GM19467 (cell line): ENCODE measurements at regions not wholly inside any gene's neighbourhood (a gene's known extent, or its start where the extent isn't known, plus 50 kb on each side); places are given as distances from the start of the nearest gene placed in this dataset.
A peak's percentile ranks its signal among the peaks of the same experiment; 100 is the strongest.
"Not testable (repeated sequence)": the region's sequence is repeated elsewhere in the genome, so short reads cannot be mapped to it uniquely, and the experiment has no call there.

Experiments used
- ATAC-seq: cut with Tn5 transposase; IDR thresholded peaks from one replicate; pipeline ENCODE4 v1.9.1; 2021; ENCODE audit warnings: mild to moderate bottlenecking, moderate library complexity; ENCODE audit not compliant: unreplicated experiment

DNA sequence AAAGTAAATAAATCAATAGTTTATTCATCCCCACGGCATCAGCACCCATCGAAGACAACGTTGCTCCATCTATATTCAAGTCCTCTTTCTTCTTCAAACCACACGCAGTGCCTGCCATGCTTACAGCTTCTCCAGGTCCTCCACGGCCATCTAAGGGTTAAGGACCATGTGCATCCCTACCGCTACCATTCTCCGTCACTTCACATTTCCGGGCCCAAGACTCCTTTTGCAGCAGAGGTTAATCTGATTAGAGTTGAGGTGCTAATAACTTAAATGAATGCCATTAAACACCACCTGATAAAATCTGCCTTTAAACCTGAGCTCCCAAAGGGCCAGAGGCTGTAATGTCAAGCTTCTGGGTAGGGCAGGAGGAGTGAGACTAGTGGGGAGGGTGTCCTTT, 79.7 kb upstream of the CCND2 start:
- no peak for ATAC-seq

DNA sequence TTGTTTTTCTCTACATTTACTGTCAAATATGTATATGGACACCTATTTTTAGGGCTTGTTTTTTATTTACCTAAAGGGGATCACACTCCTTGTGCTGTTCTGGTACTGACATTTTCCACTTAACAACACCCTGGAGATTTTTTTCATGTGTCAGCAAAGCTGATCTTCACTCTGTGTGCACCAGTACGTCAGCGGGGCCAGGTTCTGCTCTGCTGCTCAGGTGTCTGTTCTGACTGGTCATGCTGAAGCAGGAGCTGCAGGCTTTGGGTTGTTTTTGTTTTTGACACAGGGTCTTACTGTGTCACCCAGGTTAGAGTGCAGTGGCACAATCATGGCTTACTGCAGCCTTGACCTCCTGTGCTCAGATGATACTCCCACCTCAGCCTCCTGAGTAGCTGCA, 81.9 kb upstream of the CCND2 start:
- no peak for ATAC-seq

DNA sequence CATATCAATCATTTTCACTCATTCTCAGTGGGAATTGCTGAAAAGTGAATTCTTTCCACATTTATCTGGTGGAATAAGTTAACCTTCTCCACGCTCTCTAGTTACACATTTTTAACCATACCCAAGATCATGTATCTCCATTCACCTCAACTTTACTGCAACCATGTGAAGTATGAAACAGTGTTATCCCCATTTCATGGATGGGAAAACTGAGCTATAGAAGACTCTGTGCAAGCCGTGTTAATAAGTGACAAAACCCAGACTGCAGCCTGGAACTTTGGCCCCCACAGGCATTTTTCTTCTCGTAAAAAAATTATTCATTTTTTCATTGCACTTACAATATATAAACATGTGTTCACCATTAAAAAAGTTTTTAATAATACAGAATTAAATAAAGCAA, 82.4 kb upstream of the CCND2 start:
- no peak for ATAC-seq

DNA sequence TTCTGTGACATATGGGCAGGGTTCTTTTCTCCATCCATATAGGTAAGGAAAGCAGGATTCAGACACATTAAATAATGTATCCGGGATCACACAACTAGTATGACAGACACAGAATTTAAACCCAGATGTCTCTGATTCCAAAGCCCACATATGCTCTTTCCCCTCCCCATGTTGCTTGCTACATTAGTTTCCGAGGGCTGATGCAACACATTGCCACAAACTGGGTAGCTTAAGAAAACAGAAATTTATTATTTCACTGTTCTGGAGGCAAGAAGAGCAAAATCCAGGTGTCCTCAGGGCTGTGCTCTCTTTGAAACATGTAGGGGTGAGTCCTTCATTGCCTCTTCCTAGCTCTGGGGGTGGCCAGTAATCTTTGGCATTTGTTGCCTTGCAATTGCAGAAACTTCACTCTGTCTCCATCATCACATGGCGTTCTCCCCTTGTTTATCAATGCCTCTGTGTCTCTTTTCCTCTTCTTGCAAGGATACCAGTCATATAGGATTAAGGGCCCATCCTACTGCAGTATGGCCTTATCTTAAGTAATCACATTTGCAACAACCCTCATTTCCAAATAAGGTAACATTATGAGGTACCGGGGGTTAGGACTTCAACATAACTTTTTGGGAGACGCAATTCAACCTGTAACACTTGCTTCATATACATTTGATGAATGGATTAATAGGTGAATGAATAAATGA, 83.0 kb upstream of the CCND2 start:
- no peak for ATAC-seq

DNA sequence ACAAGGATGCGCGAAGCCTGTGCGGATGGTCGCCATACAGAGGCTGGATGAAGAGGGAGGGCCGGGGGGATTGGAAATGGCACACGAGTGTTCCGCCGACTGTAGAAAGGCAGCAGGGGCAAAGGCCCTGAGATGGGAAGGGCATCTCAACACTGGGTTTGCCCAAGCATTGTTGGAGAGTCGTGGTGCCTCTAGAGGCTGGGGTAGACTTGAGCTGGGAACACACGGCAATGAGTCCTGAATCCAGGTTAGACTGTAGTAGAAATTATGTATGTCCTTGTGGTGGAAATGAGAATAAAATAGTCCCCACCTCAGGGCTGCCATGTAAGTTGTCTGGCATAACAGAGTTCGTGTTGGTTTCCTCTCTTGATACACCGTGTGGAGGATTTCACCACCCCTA, 83.8 kb upstream of the CCND2 start:
- ATAC-seq = no peak

DNA sequence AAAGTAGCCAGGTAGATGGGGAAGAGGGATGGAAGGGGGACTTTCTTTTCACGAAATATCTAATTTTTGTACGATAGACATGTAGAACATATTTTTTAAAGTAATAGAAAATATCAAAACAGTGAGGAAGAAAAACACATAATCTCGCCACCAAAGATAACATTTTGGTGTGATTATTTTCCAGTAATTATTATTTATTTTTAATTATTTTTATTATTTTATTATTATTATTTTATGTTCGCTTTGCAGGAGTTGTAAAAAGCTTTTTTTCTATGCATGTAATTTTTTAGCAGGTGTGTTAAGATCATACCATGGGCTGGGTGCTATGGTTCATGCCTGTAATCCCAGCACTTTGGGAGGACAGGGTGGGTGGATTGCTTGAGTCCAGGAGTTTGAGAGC, 85.6 kb upstream of the CCND2 start:
- no peak for ATAC-seq

DNA sequence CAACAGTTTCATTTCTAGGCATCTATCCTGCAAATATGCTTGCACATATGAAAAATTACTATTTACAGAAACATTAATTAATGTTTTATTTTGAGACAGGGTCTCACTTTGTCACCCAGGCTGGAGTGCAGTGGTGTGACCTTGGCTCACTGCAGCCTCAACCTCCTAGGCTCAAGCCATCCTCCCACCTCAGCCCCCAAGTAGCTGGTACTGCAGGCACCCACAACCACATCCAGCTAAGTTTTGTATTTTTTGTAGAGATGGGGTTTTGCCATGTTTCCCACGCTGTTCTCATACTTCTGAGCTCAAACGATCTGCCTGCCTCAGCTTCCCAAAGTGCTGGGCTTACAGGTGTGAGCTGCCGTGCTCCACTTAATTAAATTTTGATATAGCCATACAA, 86.2 kb upstream of the CCND2 start:
- not testable (repeated sequence) for ATAC-seq

DNA sequence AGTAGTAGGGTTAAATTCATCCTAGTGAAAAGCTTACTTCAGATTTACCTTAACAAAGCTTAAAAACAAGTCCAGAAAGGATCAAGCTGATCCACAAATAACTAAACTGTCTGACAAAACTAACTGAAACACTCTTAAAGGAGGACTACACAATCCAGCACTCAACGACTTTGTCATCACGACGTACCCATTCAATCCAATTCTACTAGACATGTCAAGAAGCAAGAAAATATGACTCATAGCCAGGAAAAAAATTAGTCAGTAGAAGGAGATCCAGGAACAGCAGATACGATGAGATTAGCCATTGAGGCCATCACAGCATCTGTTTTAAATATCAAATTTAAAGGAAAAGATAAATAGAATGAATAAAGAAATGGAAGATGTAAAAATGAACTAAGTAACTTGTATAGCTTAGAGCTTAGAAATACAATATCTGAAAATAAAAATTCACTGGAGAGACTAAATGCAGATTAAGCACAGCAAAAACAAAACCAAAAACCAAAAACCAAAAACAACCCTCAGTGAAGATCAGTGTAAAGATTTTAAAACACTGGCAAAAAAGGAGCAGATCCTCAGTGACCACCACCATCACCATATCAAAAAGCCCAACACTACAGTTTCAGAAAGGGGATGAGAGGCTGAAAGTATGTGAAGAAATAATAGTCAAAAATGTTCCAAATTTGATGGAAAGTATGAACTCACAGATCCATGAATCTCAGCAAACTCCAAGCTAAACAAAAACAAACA, 95.0 kb upstream of the CCND2 start:
- ATAC-seq = no peak

DNA sequence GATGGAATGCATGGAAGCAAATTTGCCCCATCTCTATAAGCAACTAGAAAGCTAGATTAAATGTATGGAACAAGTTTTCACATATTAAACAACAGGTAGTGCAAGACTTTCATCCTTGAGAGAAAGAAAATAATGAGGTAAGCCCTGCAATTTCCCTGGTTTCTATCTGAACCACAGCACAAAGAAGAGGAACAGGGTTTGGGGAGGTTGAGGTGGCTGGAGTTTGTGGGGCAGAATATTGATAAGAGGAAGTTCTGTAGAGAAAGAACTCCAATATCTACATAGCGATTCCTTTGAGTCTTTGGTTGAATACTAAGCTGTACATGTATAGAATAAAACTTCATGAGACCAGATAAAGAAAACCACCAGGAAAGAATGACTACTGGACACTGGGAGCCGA, 96.3 kb upstream of the CCND2 start:
- no peak for ATAC-seq

DNA sequence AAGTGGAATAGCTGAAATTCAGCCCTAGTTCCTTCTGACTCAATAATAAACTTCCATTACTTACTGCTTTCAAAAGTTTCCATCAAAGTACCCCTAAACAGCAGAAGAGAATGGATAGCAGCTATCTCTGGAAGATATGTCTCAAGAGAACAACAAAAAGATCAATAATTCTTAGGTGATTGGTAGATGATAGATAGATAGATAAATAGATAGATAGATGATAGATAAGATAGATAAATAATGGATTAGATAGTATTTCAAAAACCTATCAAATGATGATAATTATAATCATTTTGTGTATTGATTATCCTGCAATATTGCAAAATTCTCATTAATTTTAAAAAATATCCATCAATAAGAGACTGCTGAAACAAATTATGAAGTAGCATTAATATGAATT, 97.4 kb upstream of the CCND2 start:
- no peak for ATAC-seq

DNA sequence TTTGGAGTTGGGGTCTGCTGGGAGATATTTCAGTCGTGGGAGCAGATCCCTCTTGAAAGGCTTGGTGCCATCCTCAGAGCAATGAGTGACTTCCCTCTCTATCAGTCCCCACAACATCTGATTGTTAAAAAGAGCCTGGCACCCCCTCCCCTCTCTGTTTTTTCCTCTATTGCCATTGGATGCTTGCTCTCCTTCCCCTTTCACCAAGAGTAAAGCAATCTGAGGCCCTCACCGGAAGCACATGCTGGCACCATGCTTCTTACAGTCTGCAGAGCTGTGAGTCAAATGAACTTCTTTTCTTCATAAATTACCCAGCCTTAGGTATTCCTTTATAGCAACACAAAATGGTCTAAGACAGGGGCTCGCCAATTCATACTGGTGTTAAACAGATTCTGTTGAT, 99.1 kb upstream of the CCND2 start:
- ATAC-seq = no peak

DNA sequence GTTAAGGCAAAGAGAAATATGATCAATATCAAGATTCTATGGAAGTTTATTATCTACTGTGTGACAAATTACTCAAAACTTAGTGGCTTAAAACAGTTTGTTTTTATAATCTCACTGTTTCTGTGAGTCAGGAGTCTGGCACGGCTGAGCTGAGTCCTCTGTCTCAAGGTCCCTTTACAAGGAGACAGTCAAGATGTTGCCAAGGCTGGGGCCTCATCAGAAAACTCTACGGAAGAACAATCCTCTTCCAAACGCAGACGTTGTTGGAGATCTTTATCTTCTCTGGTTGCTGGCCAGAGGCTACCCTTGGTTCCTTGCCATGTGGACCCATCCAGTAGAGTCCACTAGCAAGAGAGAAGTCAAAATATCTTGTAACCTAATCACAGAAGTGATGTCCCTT, 100.6 kb upstream of the CCND2 start:
- ATAC-seq = no peak

DNA sequence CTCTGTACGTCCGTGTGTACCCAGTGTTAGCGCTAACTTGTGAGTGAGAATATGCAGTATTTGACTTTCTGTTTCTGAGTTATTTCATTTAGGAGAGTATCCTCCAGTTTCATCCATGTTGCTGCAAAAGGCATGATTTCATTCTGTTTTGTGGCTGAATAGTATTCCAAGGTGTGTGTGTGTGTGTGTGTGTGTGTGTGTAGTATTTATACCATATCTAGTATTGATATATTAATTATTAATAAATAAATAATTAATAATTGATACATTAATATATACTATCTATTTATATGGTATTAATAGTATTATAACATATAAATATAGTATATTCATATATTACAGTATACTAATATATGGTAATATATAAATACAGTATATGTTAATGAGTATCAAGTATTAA, 101.8 kb upstream of the CCND2 start:
- ATAC-seq = no peak

DNA sequence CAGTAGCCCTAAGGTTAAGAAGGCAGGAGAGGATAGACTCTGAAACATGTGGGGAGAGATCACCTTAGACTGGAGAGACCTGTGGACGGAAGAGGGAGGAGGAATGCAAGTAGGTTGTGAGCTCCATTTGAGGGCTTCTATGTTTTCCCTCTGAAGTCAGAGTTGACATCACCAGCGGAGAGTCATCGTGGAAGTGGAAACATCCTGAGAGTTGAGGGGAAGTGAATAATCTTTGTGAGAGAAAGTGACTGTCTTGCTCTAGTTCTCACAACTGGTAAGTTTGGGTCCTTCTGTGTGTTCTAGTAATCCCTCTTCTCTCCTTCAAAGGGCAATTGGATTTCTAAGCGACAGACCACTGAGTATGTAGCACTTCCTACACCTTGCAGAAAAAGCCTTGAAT, 103.6 kb upstream of the CCND2 start:
- ATAC-seq = no peak

DNA sequence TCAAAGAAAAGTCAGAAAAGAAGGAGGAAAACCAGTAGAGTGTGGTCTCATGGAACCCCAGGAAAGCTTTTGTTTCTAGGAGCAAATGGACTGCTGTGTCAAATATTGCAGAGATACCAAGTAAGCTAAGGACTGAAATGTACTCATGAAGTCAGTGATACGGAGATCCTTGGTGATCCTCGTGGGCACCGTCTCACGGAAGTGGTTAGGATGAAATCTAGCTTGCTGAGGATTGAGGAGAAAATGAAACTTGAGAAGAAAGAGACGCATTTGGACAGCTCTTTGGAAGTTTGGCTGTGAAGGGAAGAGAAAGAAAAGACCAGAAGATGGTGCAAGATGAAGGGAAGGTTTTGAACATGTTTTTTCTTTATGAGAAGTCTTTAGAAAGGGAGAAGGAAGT, 104.0 kb upstream of the CCND2 start:
- ATAC-seq = no peak

DNA sequence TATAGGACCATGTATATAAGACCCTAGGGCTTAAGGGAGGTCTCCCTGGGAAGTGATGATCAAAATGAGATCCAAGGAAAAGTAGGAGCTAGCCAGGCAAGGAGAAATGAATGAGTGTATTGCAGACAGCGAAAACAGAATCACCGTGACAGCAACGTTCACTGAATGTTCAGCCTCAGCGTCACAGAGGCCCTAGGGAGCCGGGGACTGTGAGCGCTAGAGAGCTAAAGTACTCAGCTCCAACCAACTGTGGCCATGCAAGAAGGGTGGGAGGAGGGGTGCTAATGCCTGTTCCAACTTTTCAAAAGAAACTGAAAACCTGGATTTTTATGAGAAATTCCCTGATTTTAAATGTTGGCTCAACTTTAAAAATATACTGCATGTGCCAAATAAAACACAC, 105.5 kb upstream of the CCND2 start:
- ATAC-seq = no peak

DNA sequence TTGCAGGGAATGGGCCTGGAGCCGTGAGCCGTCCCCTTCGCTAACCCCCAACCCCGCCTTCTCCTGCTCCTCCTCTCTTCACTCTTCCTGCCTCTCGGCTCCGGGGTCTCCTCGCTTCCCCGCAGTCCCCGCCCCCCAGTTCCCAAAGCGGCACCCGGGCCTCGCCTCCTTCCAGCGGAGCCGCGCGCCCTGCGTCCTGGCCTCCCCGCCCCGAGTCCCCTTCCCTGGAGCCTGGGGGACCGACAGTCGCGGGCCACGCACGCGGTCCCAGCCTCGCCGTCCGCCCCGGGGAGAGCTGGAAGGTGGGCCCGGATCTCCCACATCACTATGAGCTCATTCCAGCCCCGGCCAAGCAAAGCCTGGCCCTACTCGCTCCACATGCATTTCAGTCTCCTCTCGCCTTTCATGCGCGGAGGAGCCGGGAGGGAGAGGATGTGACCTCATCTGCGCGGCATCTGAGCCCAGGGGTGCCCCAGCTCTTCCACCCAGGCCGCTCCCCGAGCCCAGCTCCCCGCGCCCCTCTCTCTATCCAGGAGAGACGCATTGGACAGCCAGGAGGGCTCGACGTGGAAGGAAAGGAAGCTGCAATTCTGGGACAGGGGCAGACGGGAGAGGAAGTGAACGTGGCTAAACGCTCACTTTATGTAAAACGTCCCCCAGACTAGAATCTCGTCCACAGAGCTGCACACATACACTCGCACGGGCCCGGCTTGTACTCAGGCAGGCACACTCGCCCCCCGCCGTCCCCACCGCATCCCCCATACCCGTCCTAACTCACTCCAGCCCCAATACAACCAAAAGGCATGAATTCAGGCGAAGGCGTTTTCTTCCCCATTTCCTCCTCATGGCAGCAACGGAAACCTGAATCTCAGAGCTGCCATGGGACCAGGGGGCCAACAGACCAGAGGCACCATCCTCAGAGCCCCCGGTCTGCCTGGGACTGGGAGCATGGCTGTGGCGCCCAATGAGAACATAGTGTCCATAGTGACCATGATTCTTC, 108.7 kb upstream of the CCND2 start:
- peak; percentile 58 for ATAC-seq

DNA sequence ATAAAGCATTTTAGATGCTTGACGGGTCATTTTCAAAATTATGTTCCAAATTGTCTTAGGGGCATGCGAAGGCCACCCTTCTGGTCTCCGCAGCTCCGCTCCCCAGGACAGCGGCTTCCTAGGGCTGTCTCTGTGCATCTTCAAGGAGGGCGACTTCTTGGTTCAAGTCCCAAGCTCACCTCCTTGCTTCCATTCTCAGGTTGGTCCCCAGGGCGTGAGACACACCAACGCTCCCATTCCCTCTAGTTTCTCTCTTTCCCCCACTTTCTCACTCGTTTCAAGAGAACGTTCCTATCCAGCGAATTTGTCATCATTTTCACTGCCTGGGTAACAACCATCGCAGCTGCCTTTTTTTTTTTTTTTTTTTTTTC, 109.4 kb upstream of the CCND2 start:
- ATAC-seq = no peak

DNA sequence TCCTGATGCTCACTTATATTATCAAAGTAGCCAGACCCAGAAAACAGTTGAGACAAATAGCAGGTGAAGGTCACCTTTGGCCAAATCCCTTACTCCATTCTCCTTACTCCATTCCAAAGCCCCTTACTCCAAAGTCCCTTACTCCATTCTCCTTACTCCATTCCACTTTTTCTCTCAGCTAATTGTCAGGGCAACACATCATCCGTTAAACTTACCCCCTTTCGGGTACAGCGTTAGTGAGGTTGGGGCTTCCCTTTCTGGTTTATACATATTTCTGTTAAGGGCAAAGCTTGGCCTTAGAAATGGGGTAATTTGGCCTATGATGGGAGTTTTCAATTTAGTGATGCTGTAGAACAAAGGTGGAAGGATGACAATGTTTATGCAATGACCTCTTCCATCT, 111.8 kb upstream of the CCND2 start:
- no peak for ATAC-seq

DNA sequence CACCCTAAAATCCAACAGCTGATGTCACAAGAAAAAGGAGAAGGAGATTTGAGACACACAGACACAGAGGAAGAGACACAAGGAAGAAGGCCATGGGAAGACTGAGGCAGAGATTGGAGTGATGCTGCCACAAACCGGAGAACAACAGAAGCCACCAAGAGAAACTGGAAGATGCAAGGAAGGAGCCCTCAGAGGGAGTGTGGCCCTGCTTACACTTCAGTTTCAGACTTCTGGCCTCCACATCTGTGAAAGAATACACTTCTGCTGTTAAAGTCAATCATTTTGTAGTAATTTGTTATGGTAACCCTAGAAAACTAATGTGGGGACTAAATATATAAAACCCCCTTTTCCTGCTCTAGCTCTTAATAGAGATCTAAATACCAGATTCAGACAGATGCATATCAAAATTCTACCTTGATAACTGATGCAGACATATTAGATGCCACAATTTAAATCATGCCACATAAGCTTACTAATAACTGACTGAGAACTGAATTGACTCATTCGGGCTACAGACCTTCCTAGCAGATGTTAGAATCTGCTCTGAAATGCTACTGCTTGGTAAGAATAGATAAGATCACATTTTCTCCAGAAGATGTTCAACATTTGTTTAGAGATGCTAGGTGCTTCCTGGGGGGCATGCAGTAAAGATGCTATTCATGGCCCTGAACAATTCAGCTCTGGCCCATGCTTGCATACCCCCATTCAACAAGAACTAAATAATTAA, 113.1 kb upstream of the CCND2 start:
- no peak for ATAC-seq

DNA sequence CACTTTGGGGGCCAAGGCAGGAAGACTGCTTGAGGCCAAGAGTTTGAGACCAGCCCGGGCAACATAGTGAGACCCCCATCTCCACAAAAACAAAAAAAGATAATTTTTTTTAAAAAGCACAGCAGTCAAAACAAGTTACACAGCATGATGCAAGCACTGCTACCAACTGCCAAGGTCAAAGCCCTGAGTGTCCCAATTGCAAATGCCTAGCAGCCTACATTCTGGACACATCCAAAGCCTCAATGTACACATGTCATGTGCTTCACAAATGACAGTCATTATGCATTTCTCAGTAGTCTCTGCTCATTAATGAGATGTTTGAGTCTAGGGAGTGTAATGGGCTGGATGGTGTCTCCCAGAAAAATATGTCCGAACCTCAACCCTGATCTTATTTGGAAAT, 113.7 kb upstream of the CCND2 start:
- no peak for ATAC-seq
